ENCODE measurements at regions not wholly inside any gene's neighbourhood (a gene's known extent, or its start where the extent isn't known, plus 50 kb on each side); places are given as distances from the start of the nearest gene placed in this dataset.

DNA sequence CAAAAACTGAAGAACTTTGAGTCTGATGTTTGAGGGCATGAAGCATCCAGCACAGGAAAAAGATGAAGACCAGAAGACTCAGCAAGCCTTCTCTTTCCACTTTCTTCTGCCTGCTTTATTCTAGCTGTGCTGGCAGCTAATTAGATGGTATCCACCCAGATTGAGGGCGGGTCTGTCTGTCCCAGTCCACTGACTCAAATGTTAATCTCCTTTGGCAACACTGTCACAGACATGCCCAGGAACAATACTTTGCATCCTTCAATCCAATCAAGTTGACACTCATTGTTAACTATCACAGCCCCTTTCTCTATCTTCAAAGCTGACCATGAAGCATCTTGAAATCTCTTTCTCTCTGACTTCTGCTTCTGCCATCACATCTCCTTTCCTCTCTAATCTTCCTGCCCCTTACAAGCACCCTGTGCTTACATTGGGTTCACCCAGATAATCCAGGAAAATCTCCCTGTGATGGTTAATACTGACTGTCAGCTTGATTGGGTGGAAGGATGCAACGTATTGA lies 115.9 kb upstream of the CDH13 start:
- H3K27me3 ChIP-seq: peaks cover 0 to 12% of the 10 kb centered on the region in 2 donors
- no peak for DNase-seq
- H3K9me3 ChIP-seq: peaks cover 4 to 18% (median 4%) of the 10 kb centered on the region in 3 donors
- no peaks in the 10 kb centered on the region for H3K36me3 ChIP-seq
- no peak overlapping the region for H3K27ac ChIP-seq
- H3K4me3 ChIP-seq: no peak overlapping the region
- intact Hi-C loops (cut with DNase I; ENCODE audit: low total_unique reads): no loop called here
- TF ChIP-seq, protein P1, sequence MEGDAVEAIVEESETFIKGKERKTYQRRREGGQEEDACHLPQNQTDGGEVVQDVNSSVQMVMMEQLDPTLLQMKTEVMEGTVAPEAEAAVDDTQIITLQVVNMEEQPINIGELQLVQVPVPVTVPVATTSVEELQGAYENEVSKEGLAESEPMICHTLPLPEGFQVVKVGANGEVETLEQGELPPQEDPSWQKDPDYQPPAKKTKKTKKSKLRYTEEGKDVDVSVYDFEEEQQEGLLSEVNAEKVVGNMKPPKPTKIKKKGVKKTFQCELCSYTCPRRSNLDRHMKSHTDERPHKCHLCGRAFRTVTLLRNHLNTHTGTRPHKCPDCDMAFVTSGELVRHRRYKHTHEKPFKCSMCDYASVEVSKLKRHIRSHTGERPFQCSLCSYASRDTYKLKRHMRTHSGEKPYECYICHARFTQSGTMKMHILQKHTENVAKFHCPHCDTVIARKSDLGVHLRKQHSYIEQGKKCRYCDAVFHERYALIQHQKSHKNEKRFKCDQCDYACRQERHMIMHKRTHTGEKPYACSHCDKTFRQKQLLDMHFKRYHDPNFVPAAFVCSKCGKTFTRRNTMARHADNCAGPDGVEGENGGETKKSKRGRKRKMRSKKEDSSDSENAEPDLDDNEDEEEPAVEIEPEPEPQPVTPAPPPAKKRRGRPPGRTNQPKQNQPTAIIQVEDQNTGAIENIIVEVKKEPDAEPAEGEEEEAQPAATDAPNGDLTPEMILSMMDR (IDR thresholded peaks at IDR 0.05): no peak
- H3K4me1 ChIP-seq: no peaks in the 10 kb centered on the region

DNA sequence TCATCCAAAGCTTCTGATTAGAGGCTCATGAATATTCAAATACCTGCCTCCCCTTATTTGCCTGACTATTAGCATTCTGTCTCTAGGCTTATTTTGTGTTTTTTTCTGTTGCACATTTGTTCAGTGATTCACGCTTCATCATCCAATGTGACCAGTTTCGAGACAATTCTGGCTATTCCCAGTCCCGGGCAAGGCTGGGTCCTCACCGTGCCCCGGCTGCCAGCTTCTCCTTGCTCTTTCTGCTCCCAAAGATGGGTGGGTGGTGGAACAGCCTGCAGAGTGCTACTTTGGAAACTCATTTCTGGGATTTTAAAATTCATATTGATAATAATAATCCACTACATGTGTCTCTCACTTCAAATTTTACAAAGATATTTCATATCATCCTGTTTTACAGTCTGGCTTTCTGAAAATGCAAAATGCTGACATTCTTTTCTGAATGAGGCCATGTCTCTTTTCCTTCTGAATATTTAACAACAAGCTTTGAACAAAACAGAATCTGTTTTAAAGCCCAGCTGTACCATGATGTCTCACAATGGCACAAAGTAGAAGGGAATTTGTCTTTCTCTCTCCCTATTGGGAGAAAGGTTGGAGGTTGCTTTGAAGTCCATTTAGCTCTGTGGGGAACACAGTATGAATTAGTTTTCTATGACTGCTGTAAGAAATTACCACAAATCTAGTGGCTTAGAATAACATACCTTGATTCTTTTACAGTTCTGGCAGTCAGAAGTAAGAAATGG lies 116.9 kb upstream of the CDH13 start:
- DNase-seq: no peak
- Histone ChIP-seq H3K27me3 (peaks cover 0 to 19% of the 10 kb centered on the region in 2 donors), H3K9me3 (peaks cover 4 to 18% (median 4%) of the 10 kb centered on the region in 3 donors), H3K36me3 (no peaks in the 10 kb centered on the region), H3K4me1 (no peaks in the 10 kb centered on the region), H3K27ac (no peak overlapping the region), H3K4me3 (no peak overlapping the region)
- intact Hi-C loops (cut with DNase I; ENCODE audit: low total_unique reads): no loop called here
- TF ChIP-seq, protein P1 (IDR thresholded peaks at IDR 0.05): no peak

DNA sequence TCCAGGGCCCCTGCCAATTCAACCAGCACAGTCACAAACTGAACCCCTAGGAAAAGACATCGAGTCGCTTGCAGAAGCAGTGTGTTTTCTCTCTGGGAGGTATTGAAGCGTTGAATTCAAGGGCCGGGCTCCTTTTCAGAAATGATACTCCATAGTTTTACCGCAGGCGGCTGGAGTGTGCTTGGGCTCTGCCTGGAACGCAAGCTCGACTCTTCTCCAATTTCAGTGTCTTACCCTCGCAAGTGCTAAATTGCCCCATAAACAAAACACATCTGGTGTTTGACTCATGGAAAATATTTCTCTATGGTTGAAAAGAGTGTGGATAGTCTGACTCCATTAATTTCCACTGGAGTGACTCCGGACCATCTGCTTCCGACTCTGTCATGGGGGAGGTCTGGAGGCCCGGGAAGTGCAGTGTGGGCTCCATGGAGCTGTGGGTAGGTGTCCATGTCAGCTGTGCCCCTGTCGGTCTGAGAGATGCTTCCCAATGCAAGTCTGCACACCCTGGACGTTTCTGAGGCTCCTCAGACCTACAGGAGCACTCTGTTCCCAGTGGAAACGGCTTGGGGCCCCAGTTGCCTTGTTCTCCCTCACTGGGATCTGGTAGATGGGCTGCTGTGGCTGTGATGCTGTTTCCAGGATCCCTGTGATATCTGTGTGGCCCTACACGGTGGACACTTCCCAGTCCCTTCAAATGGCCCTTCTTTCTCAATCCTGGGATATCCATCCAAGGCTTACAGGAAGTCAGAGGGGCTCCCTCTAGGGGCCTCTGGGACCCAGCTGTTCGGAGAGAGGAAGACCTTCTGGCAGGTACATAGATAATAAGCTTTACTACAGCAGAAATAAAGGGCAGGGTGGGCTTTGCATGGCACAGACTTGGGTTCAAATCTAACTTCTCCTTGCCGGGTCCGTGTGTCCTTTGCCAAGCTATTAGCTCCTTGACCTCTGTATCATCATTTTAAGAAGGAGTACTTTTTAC lies 119.8 kb upstream of the CDH13 start:
- no peaks in the 10 kb centered on the region for H3K36me3 ChIP-seq
- H3K9me3 ChIP-seq: peaks cover 4 to 18% (median 4%) of the 10 kb centered on the region in 3 donors
- no peak overlapping the region for H3K27ac ChIP-seq
- peaks cover 0 to 22% of the 10 kb centered on the region in 2 donors for H3K27me3 ChIP-seq
- intact Hi-C loops (cut with DNase I; ENCODE audit: low total_unique reads): no loop called here
- TF ChIP-seq, protein P1 (IDR thresholded peaks at IDR 0.05): no peak
- no peak for DNase-seq
- no peak overlapping the region for H3K4me3 ChIP-seq
- no peaks in the 10 kb centered on the region for H3K4me1 ChIP-seq

DNA sequence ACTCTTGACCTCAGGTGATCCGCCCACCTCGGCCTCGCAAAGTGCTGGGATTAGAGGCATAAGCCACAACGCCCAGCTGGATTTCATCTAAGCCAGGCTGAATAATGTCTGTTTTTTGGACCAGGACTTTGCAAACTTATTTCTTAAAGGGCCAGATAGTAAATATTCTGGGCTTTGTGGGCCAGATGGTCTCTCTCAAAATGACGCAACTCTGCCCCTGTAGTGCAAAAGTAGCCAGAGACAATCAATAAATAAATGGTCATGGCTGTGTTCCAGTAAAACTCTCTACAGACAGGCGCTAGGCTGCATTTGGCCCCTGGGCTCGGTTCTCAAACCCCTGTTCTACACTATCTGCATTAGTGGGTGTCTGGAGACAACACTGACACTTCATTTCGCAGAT lies 121.9 kb upstream of the CDH13 start:
- H3K9me3 ChIP-seq: peaks cover 4 to 18% (median 4%) of the 10 kb centered on the region in 3 donors
- intact Hi-C loops (cut with DNase I; ENCODE audit: low total_unique reads): no loop called here
- no peak for DNase-seq
- no peak overlapping the region for H3K27ac ChIP-seq
- TF ChIP-seq, protein P1 (IDR thresholded peaks at IDR 0.05): no peak
- peaks cover 0 to 22% of the 10 kb centered on the region in 2 donors for H3K27me3 ChIP-seq
- no peaks in the 10 kb centered on the region for H3K36me3 ChIP-seq
- no peak overlapping the region for H3K4me3 ChIP-seq
- no peaks in the 10 kb centered on the region for H3K4me1 ChIP-seq

DNA sequence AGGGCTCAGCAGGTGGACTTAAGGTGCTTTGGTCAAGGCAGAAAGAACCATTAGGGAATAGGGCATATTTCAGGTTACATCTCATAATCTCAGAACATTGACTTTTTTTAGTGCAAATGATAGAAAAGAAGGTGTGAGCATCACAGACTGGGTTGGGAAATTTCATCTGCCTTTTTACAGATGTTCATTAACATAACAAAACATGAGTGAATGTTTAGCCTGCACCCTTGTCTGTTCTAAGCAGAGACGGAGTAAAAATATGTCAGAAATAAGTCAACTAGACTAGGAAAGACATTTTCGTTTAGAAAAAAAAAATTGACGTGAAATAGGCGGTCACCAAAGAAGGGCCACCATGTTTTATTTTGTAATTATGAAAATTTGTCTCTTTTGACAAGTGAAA lies 127.5 kb upstream of the CDH13 start:
- TF ChIP-seq, protein P1 (IDR thresholded peaks at IDR 0.05): no peak
- H3K36me3 ChIP-seq: no peaks in the 10 kb centered on the region
- no peaks in the 10 kb centered on the region for H3K4me1 ChIP-seq
- H3K9me3 ChIP-seq: no peaks in the 10 kb centered on the region
- no peak overlapping the region for H3K27ac ChIP-seq
- H3K4me3 ChIP-seq: no peak overlapping the region
- intact Hi-C loops (cut with DNase I; ENCODE audit: low total_unique reads): no loop called here
- H3K27me3 ChIP-seq: peaks cover 0 to 2% of the 10 kb centered on the region in 2 donors
- no peak for DNase-seq
